Activated T-cell treated with anti-CD3 and anti-CD28 coated beads for 1 hour (primary cell): ENCODE measurements at regions not wholly inside any gene's neighbourhood (a gene's known extent, or its start where the extent isn't known, plus 50 kb on each side); places are given as distances from the start of the nearest gene placed in this dataset.
"Not testable (repeated sequence)": the region's sequence is repeated elsewhere in the genome, so short reads cannot be mapped to it uniquely, and the experiment has no call there.

Source experiments
- DNase-seq: peaks from one replicate; pipeline ENCODE4 v3.0.0-alpha.2; 2020; ENCODE audit warnings: low read depth

- no peak for DNase-seq
Observed at GRCh38 chr3:187473778-187474406, 105.7 kb downstream of the RTP4 start.

GRCh38 chr3:187466306-187466705, 98.1 kb downstream of the RTP4 start:
- DNase-seq = not testable (repeated sequence)

- no peak for DNase-seq
Observed at GRCh38 chr3:187465503-187465902, 97.3 kb downstream of the RTP4 start.

- DNase-seq = no peak
Observed at GRCh38 chr3:187464682-187465081, 96.5 kb downstream of the RTP4 start.

GRCh38 chr3:187458921-187459320, 90.7 kb downstream of the RTP4 start:
- DNase-seq = no peak

- DNase-seq = no peak
Observed at GRCh38 chr3:187458383-187458782, 90.2 kb downstream of the RTP4 start.

- DNase-seq = no peak
Observed at GRCh38 chr3:187456250-187456649, 88.1 kb downstream of the RTP4 start.

- DNase-seq = no peak
Observed at GRCh38 chr3:187454085-187454815, 86.1 kb downstream of the RTP4 start.

- no peak for DNase-seq
Observed at GRCh38 chr3:187450431-187451190, 82.4 kb downstream of the RTP4 start.

- no peak for DNase-seq
Observed at GRCh38 chr3:187448674-187449073, 80.5 kb downstream of the RTP4 start.

GRCh38 chr3:187447737-187448136, 79.6 kb downstream of the RTP4 start:
- DNase-seq = no peak

GRCh38 chr3:187445356-187445755, 77.2 kb downstream of the RTP4 start:
- DNase-seq = no peak

GRCh38 chr3:187434524-187434923, 66.3 kb downstream of the RTP4 start:
- no peak for DNase-seq

- no peak for DNase-seq
Observed at GRCh38 chr3:187430576-187430975, 62.4 kb downstream of the RTP4 start.
